ENCODE measurements at regions not wholly inside any gene's neighbourhood (a gene's known extent, or its start where the extent isn't known, plus 50 kb on each side); places are given as distances from the start of the nearest gene placed in this dataset.

DNA sequence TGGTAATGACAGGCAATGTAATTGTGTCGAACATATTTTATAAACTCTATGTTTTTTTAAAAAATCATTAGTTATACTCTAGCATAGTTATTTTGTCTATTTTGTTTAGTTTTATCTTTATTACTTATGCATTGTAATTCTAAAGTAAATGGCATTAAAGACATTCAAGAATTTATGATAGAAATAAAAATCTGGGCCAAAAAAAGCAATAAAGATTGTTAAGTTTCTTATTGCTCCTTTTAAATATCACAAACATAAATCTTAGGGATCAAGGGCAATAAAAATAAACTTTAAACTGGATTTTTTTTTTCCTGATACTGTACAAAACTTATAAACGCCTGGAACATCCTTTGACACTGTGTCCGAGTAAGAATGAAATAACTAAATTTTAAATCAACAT is 931.5 kb upstream of the EYS start:
- Histone ChIP-seq H3K36me3 (ENCODE audit: insufficient read depth, low read length) (no peaks in the 10 kb centered on the region), H3K9me3 (ENCODE audit: low read length) (no peaks in the 10 kb centered on the region), H3K4me1 (ENCODE audit: insufficient read depth, low read length) (no peaks in the 10 kb centered on the region), H3K27me3 (ENCODE audit: insufficient read depth, low read length) (no peaks in the 10 kb centered on the region), H2AFZ (ENCODE audit: low read depth, low read length) (no peak overlapping the region), H3K4me3 (ENCODE audit: low read length) (no peak overlapping the region)

DNA sequence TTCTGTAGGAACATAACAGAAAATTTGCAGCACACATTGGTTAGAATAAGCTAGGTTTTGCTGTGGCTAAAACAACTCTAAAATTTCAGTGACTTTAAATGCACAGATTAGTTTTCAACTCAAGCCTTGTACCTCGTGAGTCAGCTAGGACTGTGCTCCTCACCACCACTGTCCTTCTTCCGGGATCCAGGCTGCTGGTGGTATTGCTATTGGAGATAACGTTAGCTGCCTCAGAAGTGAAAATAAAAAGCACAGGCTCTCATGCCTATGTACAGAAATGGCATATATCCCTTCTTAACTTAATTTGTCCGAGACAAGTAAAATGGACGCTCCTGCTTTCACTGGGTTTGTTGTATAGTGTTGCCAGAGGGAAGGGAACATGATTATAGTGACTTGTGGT is 931.1 kb upstream of the EYS start:
- H2AFZ ChIP-seq (ENCODE audit: low read depth, low read length) = no peak overlapping the region
- no peaks in the 10 kb centered on the region for H3K27me3 ChIP-seq (ENCODE audit: insufficient read depth, low read length)
- no peaks in the 10 kb centered on the region for H3K4me1 ChIP-seq (ENCODE audit: insufficient read depth, low read length)
- H3K4me3 ChIP-seq (ENCODE audit: low read length) = no peak overlapping the region
- no peaks in the 10 kb centered on the region for H3K9me3 ChIP-seq (ENCODE audit: low read length)
- no peaks in the 10 kb centered on the region for H3K36me3 ChIP-seq (ENCODE audit: insufficient read depth, low read length)

DNA sequence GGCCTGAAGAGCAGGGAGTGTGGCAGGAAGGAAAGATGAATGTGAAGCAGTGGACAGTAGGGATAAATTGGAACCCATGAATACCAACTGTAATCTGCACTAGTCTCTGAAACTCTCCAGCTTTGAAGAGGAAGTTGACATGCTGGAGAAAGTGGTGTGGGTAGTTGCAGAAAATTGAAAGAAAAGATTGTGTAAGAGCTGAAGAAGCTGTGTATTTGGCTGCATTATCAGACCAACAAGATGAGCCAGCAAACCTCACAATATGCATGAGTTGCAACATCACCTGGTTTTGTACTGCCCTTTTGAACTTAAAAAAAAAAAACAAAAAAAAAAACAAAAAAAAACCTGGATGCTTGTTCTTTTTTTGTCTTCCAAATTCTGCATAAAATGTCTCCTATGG is 921.9 kb upstream of the EYS start:
- Histone ChIP-seq H3K36me3 (ENCODE audit: insufficient read depth, low read length) (no peaks in the 10 kb centered on the region), H3K4me1 (ENCODE audit: insufficient read depth, low read length) (no peaks in the 10 kb centered on the region), H3K4me3 (ENCODE audit: low read length) (no peak overlapping the region), H3K9me3 (ENCODE audit: low read length) (no peaks in the 10 kb centered on the region), H3K27me3 (ENCODE audit: insufficient read depth, low read length) (no peaks in the 10 kb centered on the region), H2AFZ (ENCODE audit: low read depth, low read length) (no peak overlapping the region)

DNA sequence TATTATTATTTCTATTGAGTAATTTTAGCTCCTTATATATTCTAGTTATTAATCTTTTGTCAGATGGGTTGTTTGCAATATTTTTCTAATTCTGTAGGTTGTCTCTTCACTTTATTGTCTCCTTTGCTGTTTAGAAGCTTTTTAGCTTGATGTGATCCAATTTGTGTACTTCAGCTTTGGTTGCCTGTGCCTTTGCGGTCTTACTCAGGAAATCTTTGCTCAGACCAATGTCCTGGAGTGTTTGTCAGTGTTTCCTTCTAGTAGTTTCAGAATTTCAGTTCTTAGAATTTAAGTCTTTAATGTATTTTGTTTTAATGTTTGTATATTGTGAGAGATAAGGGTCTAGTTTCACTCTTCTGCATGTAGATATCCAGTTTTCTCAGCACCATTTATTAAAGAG is 916.0 kb upstream of the EYS start:
- H3K9me3 ChIP-seq (ENCODE audit: low read length) = no peaks in the 10 kb centered on the region
- no peak overlapping the region for H3K4me3 ChIP-seq (ENCODE audit: low read length)
- H3K36me3 ChIP-seq (ENCODE audit: insufficient read depth, low read length) = no peaks in the 10 kb centered on the region
- H2AFZ ChIP-seq (ENCODE audit: low read depth, low read length) = no peak overlapping the region
- no peaks in the 10 kb centered on the region for H3K4me1 ChIP-seq (ENCODE audit: insufficient read depth, low read length)
- no peaks in the 10 kb centered on the region for H3K27me3 ChIP-seq (ENCODE audit: insufficient read depth, low read length)

DNA sequence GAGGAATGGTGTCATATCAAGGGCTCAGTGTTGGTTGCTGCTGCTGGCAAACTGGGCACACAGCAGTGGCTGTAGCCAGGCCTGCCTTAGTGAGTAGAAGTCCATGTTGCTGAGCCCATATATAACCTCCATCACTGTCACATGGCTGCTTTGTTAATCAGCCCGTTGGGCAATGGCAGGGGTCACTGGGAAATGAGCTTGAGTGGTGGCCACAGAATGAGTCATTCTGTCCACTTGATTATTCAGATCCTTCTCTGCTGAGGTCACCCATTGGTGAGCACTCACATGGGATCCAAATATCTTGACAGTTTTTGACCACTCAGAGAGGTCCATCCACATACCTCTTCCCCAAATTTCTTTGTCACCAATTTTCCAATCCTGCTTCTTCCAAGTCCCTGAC is 898.9 kb upstream of the EYS start:
- no peaks in the 10 kb centered on the region for H3K9me3 ChIP-seq (ENCODE audit: low read length)
- H3K4me3 ChIP-seq (ENCODE audit: low read length) = no peak overlapping the region
- H3K4me1 ChIP-seq (ENCODE audit: insufficient read depth, low read length) = no peaks in the 10 kb centered on the region
- no peaks in the 10 kb centered on the region for H3K27me3 ChIP-seq (ENCODE audit: insufficient read depth, low read length)
- no peaks in the 10 kb centered on the region for H3K36me3 ChIP-seq (ENCODE audit: insufficient read depth, low read length)
- no peak overlapping the region for H2AFZ ChIP-seq (ENCODE audit: low read depth, low read length)

DNA sequence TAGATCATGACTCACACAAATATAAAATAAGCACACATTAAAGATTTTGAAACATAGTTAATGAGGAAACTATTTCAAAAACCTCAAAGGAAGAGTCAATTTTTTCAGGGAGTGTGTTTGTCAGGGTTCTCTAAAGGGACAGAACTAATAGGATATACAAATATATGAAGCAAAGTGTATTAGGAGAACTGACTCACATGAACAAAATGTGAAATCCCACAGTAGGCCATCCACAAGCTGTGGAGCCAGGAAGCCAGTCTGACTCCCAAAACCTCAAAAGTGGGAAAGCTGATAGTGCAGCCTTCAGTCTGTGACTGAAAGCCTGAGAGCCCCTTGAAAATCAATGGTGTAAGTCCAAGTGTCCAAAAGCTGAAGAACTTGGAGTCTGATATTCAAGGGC is 898.0 kb upstream of the EYS start:
- Histone ChIP-seq H3K36me3 (ENCODE audit: insufficient read depth, low read length) (no peaks in the 10 kb centered on the region), H3K4me1 (ENCODE audit: insufficient read depth, low read length) (no peaks in the 10 kb centered on the region), H3K9me3 (ENCODE audit: low read length) (no peaks in the 10 kb centered on the region), H3K4me3 (ENCODE audit: low read length) (no peak overlapping the region), H2AFZ (ENCODE audit: low read depth, low read length) (no peak overlapping the region), H3K27me3 (ENCODE audit: insufficient read depth, low read length) (no peaks in the 10 kb centered on the region)

DNA sequence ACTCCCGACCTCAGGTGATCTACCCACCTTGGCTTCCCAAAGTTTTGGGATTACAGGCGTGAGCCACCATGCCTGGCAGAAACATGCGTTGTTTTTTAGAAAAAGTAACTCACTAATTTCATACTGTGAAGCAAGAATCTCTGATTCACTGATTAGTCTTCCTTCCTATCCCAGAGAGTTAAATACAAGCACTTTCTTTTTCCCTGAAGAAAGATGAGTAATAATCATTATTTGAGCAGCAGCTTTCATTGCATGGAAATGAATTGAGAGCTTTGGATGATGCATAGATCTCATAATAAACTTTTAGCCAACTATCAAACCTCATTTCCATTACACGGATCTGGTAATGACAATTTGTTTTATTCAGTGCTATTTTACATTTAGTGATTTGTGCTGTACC is 892.5 kb upstream of the EYS start:
- H3K4me1 ChIP-seq (ENCODE audit: insufficient read depth, low read length) = no peaks in the 10 kb centered on the region
- H2AFZ ChIP-seq (ENCODE audit: low read depth, low read length) = no peak overlapping the region
- H3K36me3 ChIP-seq (ENCODE audit: insufficient read depth, low read length) = no peaks in the 10 kb centered on the region
- H3K9me3 ChIP-seq (ENCODE audit: low read length) = no peaks in the 10 kb centered on the region
- no peak overlapping the region for H3K4me3 ChIP-seq (ENCODE audit: low read length)
- no peaks in the 10 kb centered on the region for H3K27me3 ChIP-seq (ENCODE audit: insufficient read depth, low read length)

DNA sequence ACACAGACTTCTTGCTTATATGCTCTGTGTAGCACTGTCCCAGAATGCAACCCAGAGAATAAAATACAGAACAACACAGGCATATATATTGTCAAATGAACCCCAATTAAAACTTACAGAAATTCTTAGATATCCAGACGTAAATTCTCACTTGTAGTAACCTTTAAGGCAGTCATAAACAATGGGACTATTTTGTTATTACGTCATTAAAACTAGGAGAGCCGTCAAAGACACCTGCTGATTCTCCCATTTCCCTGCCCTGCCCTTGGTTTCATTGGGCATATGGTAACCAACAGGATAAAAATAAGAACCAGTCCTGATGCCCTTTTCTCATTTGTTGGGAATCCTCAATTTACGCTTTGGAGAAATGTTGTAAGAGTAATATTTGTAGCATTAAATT is 871.3 kb upstream of the EYS start:
- no peaks in the 10 kb centered on the region for H3K9me3 ChIP-seq (ENCODE audit: low read length)
- H2AFZ ChIP-seq (ENCODE audit: low read depth, low read length) = no peak overlapping the region
- H3K36me3 ChIP-seq (ENCODE audit: insufficient read depth, low read length) = no peaks in the 10 kb centered on the region
- no peak overlapping the region for H3K4me3 ChIP-seq (ENCODE audit: low read length)
- no peaks in the 10 kb centered on the region for H3K4me1 ChIP-seq (ENCODE audit: insufficient read depth, low read length)
- no peaks in the 10 kb centered on the region for H3K27me3 ChIP-seq (ENCODE audit: insufficient read depth, low read length)

DNA sequence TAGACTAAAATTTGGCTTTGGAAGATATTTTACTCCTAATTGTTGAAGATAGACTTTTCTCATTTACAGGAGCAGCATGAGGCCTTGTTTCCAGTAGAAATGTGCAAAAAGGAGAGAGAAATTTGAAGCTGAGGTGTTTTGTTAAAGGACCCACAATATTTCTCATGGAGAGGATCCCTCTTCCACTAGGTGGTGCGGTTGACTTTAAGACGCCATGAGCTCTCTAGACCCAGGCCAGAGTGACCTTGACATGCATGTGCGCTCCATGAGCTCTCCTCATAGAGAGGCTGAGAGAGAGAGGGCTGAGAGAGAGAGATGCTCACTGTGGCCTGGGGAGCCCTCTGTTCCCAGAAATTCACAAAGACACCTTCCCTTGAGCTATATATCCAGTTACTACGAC is 861.2 kb upstream of the EYS start:
- no peak overlapping the region for H3K4me3 ChIP-seq (ENCODE audit: low read length)
- H3K36me3 ChIP-seq (ENCODE audit: insufficient read depth, low read length) = no peaks in the 10 kb centered on the region
- no peaks in the 10 kb centered on the region for H3K9me3 ChIP-seq (ENCODE audit: low read length)
- H3K27me3 ChIP-seq (ENCODE audit: insufficient read depth, low read length) = no peaks in the 10 kb centered on the region
- H2AFZ ChIP-seq (ENCODE audit: low read depth, low read length) = no peak overlapping the region
- no peaks in the 10 kb centered on the region for H3K4me1 ChIP-seq (ENCODE audit: insufficient read depth, low read length)

DNA sequence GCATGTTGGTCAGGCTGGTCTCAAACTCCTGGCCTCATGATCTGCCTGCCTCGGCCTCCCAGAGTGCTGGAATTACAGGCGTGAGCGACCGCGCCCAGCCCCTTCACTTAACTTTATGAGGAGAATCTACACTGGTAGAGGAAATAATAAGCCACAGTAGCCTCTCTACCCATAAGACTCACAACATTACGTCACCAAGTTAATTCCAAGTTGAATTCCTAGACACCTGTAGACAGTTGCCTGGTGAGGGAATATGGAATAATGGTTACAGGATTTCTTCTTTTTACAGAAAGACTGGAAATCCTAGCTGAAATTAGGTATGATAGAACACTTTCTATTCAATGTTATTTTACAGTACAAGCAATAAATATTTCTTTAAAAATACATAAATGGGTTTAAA is 854.5 kb upstream of the EYS start:
- Histone ChIP-seq H3K4me1 (ENCODE audit: insufficient read depth, low read length) (no peaks in the 10 kb centered on the region), H3K9me3 (ENCODE audit: low read length) (no peaks in the 10 kb centered on the region), H3K27me3 (ENCODE audit: insufficient read depth, low read length) (no peaks in the 10 kb centered on the region), H3K4me3 (ENCODE audit: low read length) (no peak overlapping the region), H3K36me3 (ENCODE audit: insufficient read depth, low read length) (no peaks in the 10 kb centered on the region), H2AFZ (ENCODE audit: low read depth, low read length) (no peak overlapping the region)

DNA sequence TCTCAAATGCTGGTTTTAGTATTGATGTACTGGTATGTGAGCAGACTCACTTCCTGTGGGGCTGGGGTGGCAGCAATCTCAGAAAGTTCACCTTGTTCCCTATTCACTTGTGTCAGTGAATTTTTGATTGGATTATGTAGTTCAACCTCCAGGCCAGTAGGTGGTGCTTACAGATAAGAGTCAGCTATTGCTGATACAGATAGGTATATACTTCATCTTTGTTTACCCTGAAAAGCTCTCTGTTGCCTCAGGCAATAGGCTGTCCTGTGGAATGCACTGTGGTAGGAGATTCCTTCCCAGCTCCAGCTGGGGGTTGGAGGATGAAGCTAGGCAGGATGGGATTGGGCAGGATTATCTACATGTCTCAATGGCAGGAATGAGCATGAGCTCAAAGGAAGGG is 851.2 kb upstream of the EYS start:
- H3K4me1 ChIP-seq (ENCODE audit: insufficient read depth, low read length) = no peaks in the 10 kb centered on the region

DNA sequence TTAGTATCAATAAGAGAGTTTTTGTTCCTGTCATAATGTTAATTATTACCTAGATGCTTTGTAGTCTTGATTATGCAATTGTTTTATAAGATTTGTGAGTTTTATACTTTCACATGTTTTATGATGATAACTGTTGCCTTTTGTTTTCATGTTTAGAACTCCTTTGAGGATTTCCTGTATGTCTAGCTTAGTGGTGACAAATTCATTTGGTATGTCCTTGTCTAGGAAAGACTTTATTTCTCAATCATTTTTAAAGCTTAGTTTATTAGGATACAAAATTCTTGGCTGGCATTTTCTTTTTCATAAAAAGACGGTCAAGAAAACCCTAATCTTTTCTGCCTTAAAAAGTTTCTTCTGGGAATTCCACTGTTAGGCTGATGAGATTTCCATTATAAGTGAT is 849.9 kb upstream of the EYS start:
- Histone ChIP-seq H2AFZ (ENCODE audit: low read depth, low read length) (no peak overlapping the region), H3K4me3 (ENCODE audit: low read length) (no peak overlapping the region), H3K36me3 (ENCODE audit: insufficient read depth, low read length) (no peaks in the 10 kb centered on the region), H3K4me1 (ENCODE audit: insufficient read depth, low read length) (no peaks in the 10 kb centered on the region), H3K9me3 (ENCODE audit: low read length) (no peaks in the 10 kb centered on the region), H3K27me3 (ENCODE audit: insufficient read depth, low read length) (no peaks in the 10 kb centered on the region)

More for the DNA sequence above, 851.2 kb upstream of the EYS start:
- Histone ChIP-seq H3K9me3 (ENCODE audit: low read length) (no peaks in the 10 kb centered on the region), H3K27me3 (ENCODE audit: insufficient read depth, low read length) (no peaks in the 10 kb centered on the region), H3K4me3 (ENCODE audit: low read length) (no peak overlapping the region), H3K36me3 (ENCODE audit: insufficient read depth, low read length) (no peaks in the 10 kb centered on the region), H2AFZ (ENCODE audit: low read depth, low read length) (no peak overlapping the region)

DNA sequence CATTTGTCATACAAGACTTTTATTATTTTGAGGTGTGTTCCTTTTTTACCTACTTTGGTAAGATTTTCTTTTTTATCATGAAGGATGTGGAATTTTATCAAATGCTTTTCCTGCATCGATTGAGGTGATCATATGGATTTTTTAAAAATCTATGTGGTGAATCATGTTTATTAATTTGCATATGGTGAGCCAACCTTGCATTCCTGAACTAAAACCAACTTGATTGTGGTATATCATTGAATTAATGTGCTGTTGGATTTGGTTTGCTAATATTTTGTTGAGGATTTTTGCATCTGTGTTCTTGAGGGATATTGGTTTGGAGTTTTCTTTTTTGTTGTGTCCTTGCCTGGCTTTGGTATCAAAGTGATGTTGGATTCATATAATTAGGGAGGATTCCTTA is 848.1 kb upstream of the EYS start:
- Histone ChIP-seq H2AFZ (ENCODE audit: low read depth, low read length) (no peak overlapping the region), H3K36me3 (ENCODE audit: insufficient read depth, low read length) (no peaks in the 10 kb centered on the region), H3K27me3 (ENCODE audit: insufficient read depth, low read length) (no peaks in the 10 kb centered on the region), H3K4me1 (ENCODE audit: insufficient read depth, low read length) (no peaks in the 10 kb centered on the region), H3K9me3 (ENCODE audit: low read length) (no peaks in the 10 kb centered on the region), H3K4me3 (ENCODE audit: low read length) (no peak overlapping the region)

DNA sequence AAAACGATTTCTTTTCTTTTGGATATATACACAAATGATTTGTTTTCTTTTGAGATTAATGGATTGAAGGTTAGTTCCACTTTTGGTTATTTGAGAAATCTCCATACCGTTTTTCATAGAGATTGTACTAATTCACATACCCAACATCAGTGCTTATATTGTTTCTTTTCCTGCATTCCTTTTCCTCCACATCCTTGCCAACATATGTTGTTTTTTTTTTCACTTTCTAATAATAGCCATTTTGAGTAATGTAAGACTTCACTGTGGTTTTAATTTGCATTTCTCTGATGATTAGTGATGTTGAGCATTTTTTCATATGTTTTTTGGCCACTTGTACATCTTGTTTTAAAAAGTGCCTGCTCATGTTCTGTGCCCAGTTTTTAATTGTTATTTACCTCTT is 846.4 kb upstream of the EYS start:
- H3K4me1 ChIP-seq (ENCODE audit: insufficient read depth, low read length) = no peaks in the 10 kb centered on the region
- no peaks in the 10 kb centered on the region for H3K27me3 ChIP-seq (ENCODE audit: insufficient read depth, low read length)
- no peak overlapping the region for H2AFZ ChIP-seq (ENCODE audit: low read depth, low read length)
- H3K36me3 ChIP-seq (ENCODE audit: insufficient read depth, low read length) = no peaks in the 10 kb centered on the region
- no peaks in the 10 kb centered on the region for H3K9me3 ChIP-seq (ENCODE audit: low read length)
- H3K4me3 ChIP-seq (ENCODE audit: low read length) = no peak overlapping the region
